A172 (cell line): ENCODE measurements at regions not wholly inside any gene's neighbourhood (a gene's known extent, or its start where the extent isn't known, plus 50 kb on each side); places are given as distances from the start of the nearest gene placed in this dataset.

Experiments used
- DNase-seq: peaks from one replicate; pipeline ENCODE4 v3.0.0-alpha.2; 2015; ENCODE audit warnings: low spot score

DNA sequence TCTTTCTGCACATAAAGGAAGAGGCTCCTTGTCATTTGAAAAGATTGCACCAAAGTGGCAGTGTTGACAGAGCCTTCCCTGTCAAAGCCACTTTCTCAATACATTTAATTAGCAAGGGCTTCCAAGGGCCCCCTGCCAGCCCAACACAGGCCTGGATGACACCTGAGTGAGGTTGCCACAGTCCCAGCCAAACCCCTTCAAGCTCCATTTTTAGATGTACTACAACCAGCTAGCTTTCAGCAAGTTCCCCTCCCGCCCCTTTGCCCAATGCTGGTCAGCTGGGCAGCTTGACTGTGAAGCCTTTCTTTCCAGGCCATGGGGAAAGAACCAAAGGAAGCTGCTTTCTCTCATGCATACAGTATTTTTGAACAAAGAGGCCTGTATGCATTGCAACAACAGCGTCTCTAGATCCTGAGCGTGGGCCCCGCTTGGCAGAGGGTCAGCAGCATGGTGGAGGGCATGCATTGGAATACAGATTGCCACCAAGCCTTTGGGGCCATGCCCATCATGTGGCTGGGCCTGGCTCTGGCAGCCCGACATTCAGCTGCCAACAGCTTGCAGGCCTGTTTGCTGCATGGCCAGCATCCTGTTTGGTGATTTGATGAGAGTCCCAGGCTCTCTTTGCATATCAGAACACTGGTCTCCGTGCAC, 261.1 kb upstream of the GATB start:
- DNase-seq, result no peak

DNA sequence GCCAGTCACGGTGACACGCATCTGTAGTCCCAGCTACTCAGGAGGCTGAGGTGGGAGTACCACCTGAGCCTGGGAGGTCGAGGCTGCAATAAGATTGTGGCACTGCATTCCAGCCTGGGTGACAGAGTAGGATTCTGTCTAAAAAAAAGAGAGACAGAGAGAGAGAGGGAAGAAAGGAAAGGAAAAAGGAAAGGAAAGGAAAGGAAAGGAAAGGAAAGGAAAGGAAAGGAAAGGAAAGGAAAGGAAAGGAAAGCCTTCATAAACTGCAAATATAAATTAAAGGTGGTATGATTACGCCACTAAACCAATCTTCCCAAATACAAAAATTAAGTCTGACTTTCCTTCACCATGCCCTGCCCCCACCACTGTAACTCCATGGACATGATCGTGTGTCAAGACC, 259.3 kb upstream of the GATB start:
- no peak for DNase-seq

DNA sequence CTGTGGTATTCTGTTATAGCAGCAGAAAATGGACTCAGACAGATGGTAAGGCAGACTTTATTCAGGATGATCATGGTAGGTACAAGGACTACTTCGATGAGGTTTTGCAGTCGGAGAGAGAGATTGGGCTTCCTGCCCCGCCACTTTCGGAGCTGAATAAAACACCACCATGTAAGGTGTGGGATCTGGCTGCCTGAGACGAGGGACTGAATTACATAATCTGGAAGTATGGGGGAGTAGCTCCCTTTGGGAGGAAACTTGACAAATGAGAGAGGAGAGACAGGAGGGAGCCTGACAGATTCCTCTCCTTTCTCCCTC, 255.5 kb upstream of the GATB start:
- DNase-seq, result no peak

DNA sequence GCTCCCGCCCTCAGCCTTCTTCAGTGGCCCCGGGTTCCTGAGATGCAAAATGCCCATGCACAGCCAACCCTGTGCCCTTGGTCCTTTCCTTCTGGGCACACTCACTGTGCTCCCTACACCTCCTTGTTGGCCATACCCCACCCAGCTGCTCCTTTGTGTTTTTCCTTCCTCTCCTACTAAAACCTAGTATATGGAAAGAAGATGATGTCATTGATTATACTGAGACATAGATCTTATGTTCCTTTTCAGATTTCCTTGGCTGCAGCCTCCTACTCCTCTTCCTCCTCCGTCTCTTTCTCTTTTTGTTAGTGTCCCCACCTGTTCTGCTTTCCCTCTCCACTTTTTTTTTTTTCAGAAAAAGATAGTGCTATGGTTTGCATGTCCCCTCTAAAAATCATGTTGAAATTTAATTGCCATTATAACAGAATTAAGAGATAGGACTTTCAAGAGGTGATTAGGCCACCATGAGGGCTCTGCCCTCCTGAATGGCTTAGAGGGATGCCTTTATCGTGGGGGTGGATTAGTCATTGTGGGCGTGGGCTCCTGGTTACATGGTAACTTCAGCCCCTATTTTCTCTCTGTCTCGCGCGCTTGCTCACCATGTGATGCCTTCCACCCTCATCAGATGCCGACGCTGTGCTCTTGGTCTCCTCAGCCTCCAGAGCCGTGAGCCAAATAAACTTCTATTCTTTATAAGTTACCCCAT, 254.9 kb upstream of the GATB start:
- no peak for DNase-seq

DNA sequence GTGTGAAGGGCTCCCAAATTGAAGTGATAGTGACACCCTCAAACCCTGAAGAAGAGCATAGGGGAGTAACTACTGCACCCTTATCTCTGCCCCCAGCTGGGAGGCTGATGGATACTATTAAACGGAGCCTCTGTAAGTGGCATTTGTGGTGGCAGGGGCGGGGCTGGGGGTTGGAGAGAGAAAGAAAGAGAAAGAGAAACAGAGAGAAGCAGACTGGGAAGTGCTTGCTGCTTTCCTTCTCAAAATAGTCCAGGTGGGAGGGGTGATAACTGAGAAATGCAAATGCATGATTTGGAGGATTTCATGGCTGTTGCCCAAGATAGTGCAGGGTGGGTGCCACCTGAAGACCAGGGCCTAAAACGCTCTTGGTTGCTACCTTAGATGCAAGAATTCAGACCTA, 253.5 kb upstream of the GATB start:
- no peak for DNase-seq

DNA sequence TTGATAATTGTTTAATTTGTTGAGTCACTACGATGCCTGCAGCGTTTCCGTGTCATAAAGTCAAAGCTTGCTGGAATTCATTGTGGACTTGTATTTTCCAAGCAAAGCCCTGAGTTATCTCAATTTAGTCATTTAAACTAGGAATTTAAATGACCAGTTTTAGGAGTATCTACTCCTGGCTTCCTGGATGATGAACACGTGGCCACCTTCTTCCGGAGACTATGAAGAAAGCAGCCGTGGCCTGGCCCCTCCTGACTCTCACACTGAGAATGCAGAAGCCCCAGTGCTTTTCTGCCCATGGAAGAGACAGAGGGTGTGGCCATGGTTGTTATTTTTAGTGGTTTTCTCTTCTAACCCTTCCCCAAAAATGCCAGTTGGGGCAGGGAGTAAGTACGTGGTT, 250.7 kb upstream of the GATB start:
- no peak for DNase-seq

DNA sequence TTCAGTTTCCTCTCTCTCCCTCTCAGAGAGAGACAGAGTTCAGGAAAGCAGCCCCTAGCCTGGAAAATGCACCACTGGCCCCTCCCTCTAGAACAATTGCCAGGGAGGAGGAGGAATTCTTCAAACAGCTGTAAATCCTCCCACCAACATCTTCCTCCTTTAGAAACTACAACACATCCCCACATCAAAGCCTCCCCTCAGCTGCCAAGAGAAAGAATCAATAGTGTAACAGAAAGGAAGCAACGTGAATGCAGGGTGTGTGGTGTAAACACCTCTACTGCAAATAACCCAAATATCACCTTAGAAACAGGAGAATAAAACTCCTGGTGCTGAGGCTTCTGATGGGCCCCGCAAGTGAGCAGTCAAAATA, 249.9 kb upstream of the GATB start:
- no peak for DNase-seq

DNA sequence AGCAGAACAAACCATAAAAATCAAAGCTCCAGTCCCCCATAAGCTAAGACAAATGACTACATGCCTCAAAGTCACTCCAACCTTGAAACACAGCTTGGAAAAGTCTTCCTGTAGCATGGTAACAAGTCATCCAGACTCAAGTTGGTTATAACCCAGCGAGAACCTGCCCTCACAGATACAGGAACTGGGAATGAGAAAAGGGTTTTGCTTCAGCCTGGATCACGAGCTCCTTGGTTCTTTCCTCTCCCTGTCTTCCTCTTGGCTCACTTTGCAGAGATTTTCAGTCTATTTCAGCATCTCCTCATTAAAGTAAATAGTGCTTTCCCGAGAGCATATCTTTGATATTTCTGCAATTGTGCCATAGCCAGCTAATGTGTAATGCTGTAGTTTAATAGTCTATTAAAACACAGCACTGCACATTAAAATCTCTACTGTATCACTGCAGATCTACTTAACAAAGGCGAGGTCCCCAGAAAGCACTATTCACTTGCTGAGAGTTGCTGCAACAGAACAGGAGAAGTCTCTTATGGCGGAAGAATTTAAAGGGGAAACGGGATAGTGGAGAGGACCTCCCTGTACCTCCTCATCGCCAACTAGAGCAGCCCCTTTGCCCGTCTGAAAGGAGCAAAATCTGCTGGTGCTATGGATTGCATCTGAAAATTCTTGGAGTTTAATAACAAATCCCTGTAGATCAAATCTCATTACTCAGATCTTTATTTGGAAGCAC, 249.3 kb upstream of the GATB start:
- no peak for DNase-seq

DNA sequence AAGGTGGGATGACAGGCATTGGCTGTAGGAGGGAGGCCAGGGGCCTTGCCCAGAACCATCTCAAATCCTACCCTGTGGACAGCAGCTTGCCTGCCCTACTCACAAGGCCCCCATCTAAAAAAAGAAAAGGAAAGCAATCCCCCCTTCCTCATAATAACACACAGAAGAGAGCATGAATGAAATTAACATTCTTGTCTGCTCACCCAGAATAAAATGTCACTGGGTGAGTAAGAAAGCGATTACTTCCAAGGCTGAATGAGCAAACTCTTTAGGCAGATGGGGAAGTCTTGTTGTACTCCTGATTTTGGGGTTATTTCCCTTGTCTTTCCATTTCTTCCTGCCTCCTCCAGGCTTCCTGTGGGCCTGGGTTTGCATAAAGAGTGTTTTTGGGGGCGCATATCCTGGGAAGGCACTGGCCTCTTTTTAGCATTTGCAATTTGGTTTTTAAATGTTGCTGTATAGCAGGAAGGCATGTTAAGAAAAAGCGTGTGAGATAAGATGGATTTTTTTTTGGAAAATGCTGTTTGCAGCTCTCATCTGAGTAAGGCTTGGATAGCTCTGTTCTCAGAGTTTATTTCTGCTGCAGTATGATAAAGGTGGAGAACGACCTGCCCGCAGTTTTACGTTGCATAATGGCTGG, 248.3 kb upstream of the GATB start:
- DNase-seq, result no peak

DNA sequence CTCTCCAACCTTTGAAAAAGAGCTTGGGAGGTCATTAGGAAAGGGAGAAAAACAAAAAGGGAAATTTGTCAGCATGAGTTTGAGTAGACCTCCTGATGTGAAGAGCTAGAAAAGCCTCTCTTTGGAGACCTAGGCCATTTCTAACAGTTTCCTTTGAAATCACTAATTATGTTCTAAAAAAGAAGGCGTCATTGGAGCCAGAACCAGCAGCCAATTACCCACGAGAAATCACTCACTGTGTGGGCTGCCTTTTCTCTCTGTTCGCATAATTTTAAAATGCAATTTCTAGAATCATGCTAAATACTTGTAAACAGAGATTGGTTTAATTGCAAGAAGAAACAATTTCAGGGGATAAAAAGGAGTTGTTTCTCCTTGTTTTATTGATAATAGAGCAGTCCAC, 246.3 kb upstream of the GATB start:
- no peak for DNase-seq

DNA sequence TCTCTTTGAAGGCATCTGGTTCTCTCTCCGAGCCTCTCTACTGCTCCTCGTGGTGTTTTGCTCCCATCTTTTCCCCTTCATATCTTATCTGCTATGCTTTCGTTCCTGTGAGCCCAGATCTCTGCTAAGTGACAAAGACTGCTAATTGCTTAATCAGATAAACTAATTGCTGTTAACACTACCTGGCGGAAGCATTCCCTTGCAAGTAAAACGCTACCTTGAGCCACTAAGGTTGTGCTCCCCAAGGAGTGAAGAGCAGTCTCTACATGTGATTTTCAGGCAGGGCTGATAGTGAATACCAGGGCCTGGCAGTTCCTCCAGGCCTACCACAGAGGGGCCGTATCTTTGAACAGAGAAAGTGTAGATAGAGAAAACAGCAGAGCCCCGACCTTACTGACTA, 244.0 kb upstream of the GATB start:
- no peak for DNase-seq

DNA sequence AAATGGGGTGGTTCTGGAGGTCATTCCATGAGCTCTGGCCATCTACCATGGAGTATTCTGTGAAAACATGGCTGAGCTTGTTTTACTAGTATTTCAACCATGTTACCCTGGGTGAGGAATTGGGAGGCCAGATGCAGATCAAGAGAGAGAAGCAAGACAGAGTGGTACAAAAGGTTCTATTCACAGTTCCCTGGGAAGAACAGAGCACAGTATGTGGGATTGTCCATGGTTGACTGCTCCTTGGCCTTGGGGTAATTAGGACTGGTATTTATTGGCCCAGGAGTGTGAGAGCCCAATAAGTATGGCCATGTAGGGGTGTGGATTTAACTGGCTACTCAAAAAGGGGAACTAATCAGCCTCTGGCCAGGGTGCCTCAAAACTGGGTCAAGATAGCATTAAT, 239.7 kb upstream of the GATB start:
- DNase-seq, result no peak

DNA sequence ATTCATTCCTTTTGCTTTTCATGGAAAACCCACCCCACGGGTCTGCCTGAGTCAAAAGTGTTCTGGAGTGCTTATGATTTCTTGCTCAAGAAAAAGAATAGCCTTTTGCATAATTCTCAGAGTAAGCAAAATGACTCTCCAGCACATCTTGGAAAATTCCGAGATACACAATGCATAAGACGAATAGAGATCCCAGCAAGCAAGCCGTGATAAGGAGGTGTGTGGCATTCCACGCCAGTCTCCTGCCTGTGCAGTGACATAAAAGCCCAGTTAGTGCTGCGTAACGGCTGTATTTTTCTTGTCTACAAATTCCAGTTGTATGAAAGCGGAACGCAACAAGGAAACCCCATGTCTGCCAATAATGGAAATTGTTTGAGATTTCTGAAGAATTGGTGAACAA, 237.9 kb upstream of the GATB start:
- DNase-seq, result no peak

DNA sequence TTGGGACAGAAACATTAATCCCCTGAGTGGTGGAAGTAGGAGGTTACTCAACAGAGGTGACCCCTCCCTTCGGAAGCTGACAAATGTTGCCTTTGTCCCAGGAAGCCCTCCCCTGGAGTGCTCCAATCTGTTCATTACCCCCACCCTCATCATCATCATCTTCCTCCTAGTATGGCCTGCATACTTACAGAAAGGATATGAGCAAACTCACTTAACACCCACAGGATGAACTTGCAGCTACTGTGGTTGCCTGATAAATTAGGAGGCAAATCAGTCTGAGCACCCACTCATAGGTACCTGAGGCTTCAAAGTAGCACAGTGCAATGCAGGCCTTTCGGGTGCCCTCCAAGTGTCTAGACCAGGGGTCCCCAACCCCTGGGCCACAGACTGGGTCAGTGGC, 236.7 kb upstream of the GATB start:
- DNase-seq, result no peak

DNA sequence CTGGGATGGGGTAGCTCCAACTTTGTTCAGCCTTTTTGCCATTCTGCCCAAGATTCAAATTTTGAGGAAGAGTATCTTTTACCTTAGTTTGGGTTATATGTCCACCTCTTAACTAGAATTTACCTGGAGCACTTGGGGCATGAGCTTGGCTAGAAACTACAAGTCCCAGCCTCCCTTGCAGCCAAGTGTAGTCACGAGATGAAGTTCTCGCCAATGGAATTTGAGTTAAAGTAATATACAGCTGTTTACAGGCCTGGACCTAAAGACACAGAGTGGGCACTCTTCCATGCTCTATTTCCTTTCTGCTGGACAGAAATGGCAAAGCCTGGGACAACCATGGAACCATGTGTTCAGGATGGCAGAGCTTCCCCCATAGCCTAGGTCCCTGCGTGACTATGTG, 233.6 kb upstream of the GATB start:
- no peak for DNase-seq

DNA sequence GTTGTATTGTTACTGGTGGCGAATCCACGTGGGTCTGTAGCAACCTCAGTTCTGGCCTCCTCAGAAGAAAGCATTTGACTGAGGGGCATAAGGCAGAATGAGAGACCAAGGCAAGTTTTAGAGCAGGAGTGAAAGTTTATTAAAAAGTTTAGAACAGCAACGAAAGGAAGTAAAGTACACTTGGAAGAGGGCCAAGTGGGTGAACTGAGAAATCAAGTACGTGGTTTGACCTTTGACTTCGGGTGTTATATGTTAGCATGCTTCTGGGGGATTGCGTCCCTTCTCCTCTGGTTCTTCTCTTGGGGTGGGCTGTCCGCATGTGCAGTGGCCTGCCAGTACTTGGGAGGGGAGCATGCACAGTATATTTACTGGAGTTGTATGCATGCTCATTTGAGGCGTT, 232.7 kb upstream of the GATB start:
- DNase-seq, result no peak

DNA sequence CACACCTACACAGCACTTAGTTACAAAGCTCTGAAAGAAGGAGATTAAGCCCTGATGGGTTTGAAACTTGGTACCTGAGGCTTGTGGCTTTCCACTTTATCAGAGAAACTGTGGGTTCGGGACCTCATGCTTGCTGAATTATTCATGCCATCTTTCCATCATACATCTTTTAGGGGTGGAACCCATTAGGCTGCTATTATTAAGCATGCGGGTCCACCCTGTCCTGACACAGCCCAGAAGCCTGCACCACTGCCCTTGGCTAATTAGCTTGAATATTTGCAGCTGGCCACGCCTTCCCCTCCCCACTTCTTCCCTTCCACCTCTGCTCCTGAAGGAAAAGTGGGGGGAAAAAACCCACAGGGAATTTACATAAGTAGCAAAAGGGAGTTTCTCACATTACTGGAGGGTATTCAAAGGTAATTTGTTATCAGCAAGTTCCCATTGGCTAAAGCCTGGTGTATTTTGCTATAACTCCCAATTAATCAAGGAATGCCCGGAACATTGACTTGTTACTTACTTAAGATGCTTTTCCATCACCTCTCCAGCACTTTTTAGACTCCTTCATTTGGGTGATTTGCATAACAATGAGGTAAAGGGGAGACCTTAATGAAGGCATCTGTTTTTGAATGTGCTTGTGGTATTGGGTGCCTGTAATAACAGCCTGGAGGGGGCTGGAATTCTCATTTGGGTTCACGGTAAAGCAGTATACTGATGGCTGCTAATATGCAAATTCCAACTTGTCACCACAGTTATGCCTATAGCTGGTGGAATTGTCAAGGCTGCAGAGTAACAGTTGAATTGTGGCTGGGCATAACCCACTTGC, 231.7 kb upstream of the GATB start:
- peak; percentile 6 for DNase-seq

DNA sequence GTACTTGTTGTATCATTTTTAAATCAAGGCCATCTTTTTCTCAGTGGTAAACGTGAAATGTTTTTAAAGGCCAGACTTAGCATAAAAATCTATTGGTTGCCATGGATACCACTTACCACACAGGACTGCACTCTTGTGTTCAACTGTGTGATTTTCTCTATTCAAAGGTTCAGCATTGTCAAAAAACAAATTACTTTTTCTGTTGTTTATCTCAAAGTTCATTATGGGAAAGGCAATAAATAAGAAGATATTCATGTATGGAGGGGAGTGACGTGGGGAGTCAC, 231.0 kb upstream of the GATB start:
- no peak for DNase-seq

DNA sequence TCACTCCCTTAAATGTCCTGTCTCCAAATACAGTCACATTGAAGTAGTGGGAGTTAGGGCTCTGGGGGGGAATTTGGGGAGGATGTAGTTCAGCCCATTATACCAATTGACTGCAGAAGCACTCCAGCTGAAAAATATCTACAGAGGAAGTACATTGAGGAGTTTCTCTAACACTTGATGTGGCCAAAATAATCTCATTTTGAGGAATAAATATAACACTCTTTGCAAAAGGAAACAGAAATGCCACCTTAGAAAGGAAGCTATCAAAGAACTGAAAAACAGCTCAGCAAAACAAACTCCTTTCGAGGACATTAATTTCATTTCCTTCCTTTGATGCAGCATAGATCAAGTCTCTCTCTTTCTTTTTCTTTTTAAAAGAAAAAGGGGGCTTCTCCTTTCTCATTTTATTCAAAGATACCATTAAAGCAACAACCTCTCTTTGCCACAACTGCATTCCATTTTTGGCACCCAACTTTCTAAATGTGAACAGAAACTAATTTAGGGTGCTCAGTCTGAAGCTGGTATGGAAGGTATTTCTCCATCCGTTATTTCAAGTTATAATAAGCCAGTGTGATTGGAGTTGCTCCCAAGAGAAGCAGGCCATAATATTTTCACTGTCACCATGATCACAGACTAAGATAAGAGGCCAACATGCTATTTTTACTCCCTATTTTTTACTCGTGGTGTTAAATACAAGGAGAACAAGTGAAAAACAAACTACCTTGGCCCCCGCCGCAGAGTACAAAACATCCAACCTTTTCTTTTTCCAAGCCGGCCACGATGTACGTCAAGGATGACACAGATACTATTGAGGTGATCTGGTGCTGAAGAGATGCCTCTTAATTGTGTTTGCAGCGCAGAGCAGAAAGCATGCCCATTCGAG, 230.4 kb upstream of the GATB start:
- no peak for DNase-seq

DNA sequence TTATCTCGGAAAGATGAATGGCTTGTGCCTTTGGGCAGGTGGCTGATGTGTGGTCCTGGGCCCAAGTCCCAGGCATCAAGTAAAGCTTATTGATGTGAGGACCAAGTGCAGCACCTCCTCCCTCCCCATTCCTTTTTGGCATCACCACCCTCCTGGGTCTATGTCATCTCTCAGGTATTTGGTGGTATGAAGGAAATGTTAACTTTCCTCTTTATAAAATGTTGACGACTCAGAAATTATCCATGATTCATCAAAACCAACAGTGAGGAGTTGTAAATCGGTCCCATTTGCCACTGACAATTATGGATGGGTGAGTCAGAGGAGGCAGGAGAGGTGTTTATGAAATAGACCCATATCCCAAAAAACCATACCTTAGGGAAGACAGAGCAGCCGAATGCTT, 229.4 kb upstream of the GATB start:
- peak; percentile 96 for DNase-seq

DNA sequence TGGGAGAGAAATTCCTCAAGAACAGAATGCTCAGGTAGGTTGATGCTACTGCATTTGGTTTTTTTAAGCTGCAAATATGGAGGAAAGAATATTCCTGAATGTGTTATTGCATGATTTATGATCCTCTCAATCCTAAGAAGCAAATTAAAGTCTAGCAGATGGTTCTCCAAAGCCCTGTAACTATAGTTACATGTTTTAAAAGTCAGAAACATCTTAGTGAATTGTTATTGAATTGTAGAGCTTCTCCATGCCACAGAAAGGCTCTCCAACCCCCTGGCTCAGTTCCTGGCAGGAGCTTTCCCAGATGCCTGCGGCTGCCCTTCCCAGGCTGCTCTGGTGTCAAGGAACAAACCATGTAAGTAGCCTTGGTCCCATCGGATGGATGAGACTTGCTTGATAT, 227.8 kb upstream of the GATB start:
- no peak for DNase-seq
